Ishikawa (cell line): ENCODE measurements at regions not wholly inside any gene's neighbourhood (a gene's known extent, or its start where the extent isn't known, plus 50 kb on each side); places are given as distances from the start of the nearest gene placed in this dataset.

ENCODE experiments used
- CEBPB ChIP-seq: IDR thresholded peaks from 2 replicates; pipeline ENCODE4 v1.6.1; 2012
- CREB1 ChIP-seq: IDR thresholded peaks from 2 replicates; pipeline ENCODE4 v1.6.1; 2012; ENCODE audit warnings: low read depth
- EP300 ChIP-seq: IDR thresholded peaks from 2 replicates; pipeline ENCODE4 v1.6.1; 2012; ENCODE audit warnings: borderline replicate concordance
- MAX ChIP-seq: IDR thresholded peaks from 2 replicates; pipeline ENCODE4 v1.6.1; 2012
- RAD21 ChIP-seq: IDR thresholded peaks from 2 replicates; pipeline ENCODE4 v1.6.1; 2012; ENCODE audit warnings: low read depth
- REST ChIP-seq: IDR thresholded peaks from 2 replicates; pipeline ENCODE4 v1.6.1; 2012; ENCODE audit warnings: low read depth, mild to moderate bottlenecking
- TAF1 ChIP-seq: IDR thresholded peaks from 2 replicates; pipeline ENCODE4 v1.6.1; 2012; ENCODE audit warnings: low read depth, mild to moderate bottlenecking
- TCF12 ChIP-seq: IDR thresholded peaks from 2 replicates; pipeline ENCODE4 v1.6.1; 2012; ENCODE audit warnings: low read depth
- YY1 ChIP-seq: IDR thresholded peaks from 2 replicates; pipeline ENCODE4 v1.6.1; 2012; ENCODE audit warnings: low read depth
- ZBTB7A ChIP-seq: IDR thresholded peaks from 2 replicates; pipeline ENCODE4 v1.6.1; 2012; ENCODE audit warnings: low read depth
- TF ChIP-seq, protein P1 (sequence below): IDR thresholded peaks from 2 replicates; pipeline ENCODE4 v1.6.1; 2012

DNA sequence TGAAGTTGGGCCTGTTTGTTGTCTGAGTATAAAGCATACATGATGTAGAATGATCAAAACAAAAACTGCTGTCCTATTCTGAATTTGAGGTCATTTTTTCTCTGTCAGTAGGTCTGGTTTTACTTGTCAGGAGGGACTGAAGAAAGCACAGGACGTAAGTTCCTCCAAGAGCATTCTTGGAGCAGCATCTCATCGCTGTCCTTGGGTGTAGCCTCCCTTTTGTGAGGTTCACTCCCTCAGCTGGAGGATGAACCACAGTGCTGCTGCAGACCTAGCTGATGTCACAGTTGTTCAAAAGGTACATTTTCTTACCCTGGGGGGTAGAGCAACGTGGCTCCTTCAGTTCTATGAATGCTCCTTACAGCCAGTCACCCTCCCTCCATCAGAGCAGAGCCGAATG is 490.0 kb upstream of the TBL1XR1 start:
- TF ChIP-seq YY1 (no peak), MAX (no peak), TAF1 (no peak), CEBPB (no peak), REST (no peak), EP300 (no peak), RAD21 (no peak), ZBTB7A (no peak), CREB1 (no peak), TCF12 (no peak)
- TF ChIP-seq, protein P1, sequence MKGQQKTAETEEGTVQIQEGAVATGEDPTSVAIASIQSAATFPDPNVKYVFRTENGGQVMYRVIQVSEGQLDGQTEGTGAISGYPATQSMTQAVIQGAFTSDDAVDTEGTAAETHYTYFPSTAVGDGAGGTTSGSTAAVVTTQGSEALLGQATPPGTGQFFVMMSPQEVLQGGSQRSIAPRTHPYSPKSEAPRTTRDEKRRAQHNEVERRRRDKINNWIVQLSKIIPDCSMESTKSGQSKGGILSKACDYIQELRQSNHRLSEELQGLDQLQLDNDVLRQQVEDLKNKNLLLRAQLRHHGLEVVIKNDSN: no peak
